ENCODE measurements at regions not wholly inside any gene's neighbourhood (a gene's known extent, or its start where the extent isn't known, plus 50 kb on each side); places are given as distances from the start of the nearest gene placed in this dataset.

DNA sequence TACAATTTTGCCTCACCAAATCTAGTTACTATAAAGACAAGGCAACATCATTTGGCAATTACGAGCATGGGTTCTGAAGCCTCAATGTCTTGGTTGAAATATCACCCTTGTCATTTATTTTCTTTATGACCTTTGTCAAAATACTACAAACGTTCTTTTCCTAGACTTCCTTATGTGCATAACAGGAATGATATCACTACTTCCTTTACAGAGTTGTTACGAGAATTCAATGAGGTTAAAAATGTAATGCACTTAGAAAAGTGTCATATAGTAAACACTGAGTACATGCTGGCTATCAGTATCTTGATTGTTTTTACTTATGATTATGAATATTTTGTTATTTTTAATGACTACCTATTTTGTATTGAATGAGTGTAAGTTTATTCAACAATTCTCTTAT lies 640.9 kb upstream of the CCNG1 start:
- no peak for TF ChIP-seq CTCF (optimal IDR thresholded peaks at IDR 0.05 in 1 of 3, IDR thresholded peaks at IDR 0.05 in 1 of 3, conservative IDR thresholded peaks at IDR 0.05 in 1 of 3; ENCODE audit: extremely low read depth in 1 of 3, insufficient read depth in 2 of 3, low read length in 3 of 3)
- TF ChIP-seq EZH2 (IDR thresholded peaks at IDR 0.05; ENCODE audit: low read length) = no peak

All from keratinocyte (primary cell).